HPDE6-E6E7 (cell line): ENCODE measurements at regions not wholly inside any gene's neighbourhood (a gene's known extent, or its start where the extent isn't known, plus 50 kb on each side); places are given as distances from the start of the nearest gene placed in this dataset.

ENCODE experiments used
- DNase-seq: peaks from one replicate; pipeline ENCODE4 v3.0.0; 2011; ENCODE audit warnings: missing footprints; ENCODE audit errors: extremely low spot score

- no peak for DNase-seq
These were observed 51.9 kb upstream of the DBX2 start for GRCh38 chr12:45102818-45103217.

DNA sequence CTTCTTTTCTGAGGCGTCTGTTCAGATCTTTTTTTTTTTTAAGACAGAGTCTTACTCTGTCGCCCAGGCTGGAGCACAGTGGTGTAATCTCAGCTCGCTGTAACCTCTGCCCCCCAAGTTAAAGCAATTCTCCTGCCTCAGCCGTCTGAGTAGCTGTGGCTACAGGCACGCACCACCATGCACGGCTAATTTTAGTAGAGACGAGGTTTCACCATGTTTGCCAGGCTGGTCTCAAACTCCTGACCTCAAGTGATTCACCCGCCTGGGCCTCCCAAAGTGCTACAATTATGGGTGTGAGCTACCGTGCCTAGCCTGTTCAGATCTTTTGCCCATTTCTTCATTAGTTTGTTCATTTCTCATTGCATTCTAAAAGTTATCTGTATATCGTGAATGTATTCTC lies 55.1 kb upstream of the DBX2 start:
- DNase-seq = no peak

DNA sequence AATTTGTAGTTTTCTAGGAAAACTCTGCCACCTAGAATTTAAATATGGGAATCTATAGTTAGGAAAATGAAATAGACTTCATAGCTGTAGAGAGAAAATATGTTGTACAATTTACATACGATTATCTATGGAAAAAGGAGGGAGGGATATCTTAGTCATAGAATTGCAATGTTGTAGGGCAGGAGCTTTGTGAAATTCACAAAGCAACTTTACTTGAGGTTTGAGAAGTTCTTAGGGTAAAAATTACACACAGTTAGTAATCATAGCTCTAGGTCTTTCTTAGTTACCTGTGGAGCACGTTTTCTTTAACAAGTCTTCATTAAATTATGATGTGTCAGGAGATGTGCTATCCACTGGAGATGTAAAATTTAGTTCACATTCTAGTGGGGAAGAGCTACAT lies 61.4 kb upstream of the DBX2 start:
- DNase-seq = no peak

DNA sequence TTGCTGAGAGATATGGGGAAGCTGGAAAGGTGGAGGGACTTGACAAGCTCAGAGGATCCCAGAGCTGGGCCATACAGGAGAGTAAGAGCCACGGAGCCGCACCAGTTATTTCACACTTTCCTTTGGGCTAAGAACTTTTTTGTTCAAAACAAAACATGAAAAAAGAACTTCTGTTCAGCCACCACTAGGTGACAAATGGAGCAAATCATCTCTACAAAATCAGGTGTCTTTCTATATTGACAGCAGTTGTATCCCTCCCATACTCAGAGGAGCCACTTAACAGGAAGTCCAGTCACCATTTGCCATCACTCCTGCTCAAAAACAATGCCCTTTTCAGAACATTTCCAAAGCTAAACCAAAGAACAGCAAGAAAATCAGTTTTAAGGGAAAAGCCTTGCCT lies 70.3 kb upstream of the DBX2 start:
- DNase-seq = no peak

GRCh38 chr12:45122768-45123380 lies 72.0 kb upstream of the DBX2 start:
- no peak for DNase-seq

DNA sequence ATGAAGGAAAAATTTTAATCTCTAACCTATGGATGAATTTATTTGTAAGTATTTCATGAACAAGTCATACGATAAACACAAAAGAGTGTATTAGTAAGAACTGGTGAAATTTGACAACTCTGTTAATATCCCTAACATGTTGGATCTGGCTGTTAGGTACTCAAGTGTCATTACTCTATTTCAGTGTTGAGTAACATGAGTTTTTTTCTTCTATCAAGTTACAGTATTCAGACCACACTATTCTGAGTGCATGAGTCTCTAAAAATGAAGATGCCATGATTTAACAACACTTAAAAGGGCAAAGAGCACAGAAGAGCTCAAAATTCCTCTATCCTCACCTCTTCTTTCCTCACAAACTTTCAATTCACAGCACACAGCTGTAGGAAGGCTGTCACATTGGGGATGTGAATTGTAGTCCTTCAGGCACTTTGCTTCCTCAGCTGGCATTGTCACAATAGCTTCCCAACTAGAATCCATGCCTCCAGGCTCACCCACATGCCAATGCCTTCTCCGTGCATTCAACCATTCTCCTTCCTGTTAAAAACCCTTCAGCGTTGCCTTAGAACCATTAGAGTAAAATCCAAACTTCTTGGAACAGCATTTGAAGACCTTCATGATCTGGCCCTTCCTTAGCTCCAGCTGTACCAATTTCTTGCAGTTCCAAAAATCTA lies 73.7 kb upstream of the DBX2 start:
- DNase-seq = no peak

- DNase-seq = peak; percentile 52
These were observed 75.1 kb upstream of the DBX2 start for GRCh38 chr12:45125997-45126396.

- DNase-seq = no peak
These were observed 77.7 kb upstream of the DBX2 start for GRCh38 chr12:45128637-45129036.

- DNase-seq = peak; percentile 31
These were observed 80.0 kb upstream of the DBX2 start for GRCh38 chr12:45130881-45131281.

- no peak for DNase-seq
These were observed 80.6 kb upstream of the DBX2 start for GRCh38 chr12:45131506-45131905.

GRCh38 chr12:45138609-45139008 lies 77.3 kb upstream of the ANO6 start:
- no peak for DNase-seq

GRCh38 chr12:45148006-45148405 lies 67.9 kb upstream of the ANO6 start:
- DNase-seq = no peak

DNA sequence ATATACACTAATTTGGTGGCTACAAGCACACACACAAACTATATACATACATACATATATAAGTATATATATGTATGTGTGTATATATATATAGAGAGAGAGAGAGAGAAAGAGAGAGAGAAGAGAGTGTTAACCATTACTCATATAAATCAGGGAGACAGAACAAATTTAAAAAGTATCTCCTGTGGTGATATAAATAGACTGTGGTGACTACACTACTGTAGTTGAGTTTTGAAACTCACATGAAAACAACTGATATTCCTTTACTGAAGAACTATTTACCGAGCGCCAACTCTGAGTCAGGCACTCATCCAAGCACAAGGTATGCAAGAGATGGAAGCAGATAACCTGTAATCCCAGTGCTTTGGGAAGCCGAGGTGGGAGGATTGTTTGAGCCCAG lies 67.3 kb upstream of the ANO6 start:
- DNase-seq = no peak

- DNase-seq = no peak
These were observed 50.6 kb upstream of the ANO6 start for GRCh38 chr12:45165284-45165683.

- no peak for DNase-seq
These were observed 49.8 kb upstream of the ANO6 start for GRCh38 chr12:45166056-45166455.
